Mesendoderm (in vitro differentiated cells): ENCODE measurements at regions not wholly inside any gene's neighbourhood (a gene's known extent, or its start where the extent isn't known, plus 50 kb on each side); places are given as distances from the start of the nearest gene placed in this dataset.
A peak's percentile ranks its signal among the peaks of the same experiment; 100 is the strongest.
"Not testable (repeated sequence)": the region's sequence is repeated elsewhere in the genome, so short reads cannot be mapped to it uniquely, and the experiment has no call there.

Experiments
- DNase-seq: peaks from one replicate; pipeline ENCODE4 v3.0.0; 2013
- H2AK5ac ChIP-seq: 2 replicates; pipeline ENCODE4 v1.6.1; 2013; ENCODE audit warnings: low read length, inconsistent platforms
- H2BK120ac ChIP-seq: 2 replicates; pipeline ENCODE4 v1.6.1; 2013; ENCODE audit warnings: low read depth, mild to moderate bottlenecking, low read length, moderate library complexity, mixed read lengths
- H2BK15ac ChIP-seq: replicated peaks from 2 replicates; pipeline ENCODE4 v1.6.1; 2013; ENCODE audit warnings: low read depth, mild to moderate bottlenecking, moderate library complexity
- H2BK5ac ChIP-seq: 2 replicates; pipeline ENCODE4 v1.6.1; 2013; ENCODE audit warnings: low read length, inconsistent platforms
- H3K18ac ChIP-seq: 2 replicates; pipeline ENCODE4 v1.6.1; 2013; ENCODE audit warnings: mild to moderate bottlenecking, low read length, mixed read lengths
- H3K23ac ChIP-seq: one replicate; pipeline ENCODE4 v1.6.1; 2013; ENCODE audit warnings: low read length
- H3K27ac ChIP-seq: 2 replicates; pipeline ENCODE4 v1.5.1; 2013; ENCODE audit warnings: low read depth, mild to moderate bottlenecking, inconsistent platforms, low read length, moderate library complexity
- H3K27me3 ChIP-seq: 2 replicates; pipeline ENCODE4 v1.6.1; 2013; ENCODE audit warnings: low read length, control low read depth, mild to moderate bottlenecking, inconsistent platforms; ENCODE audit not compliant: insufficient read depth, poor library complexity
- H3K36me3 ChIP-seq: 2 replicates; pipeline ENCODE4 v1.6.1; 2013; ENCODE audit warnings: low read length, inconsistent platforms; ENCODE audit not compliant: control insufficient read depth, insufficient read depth
- H3K4ac ChIP-seq: one replicate; pipeline ENCODE4 v1.6.1; 2013; ENCODE audit warnings: low read depth, mild to moderate bottlenecking, low read length, moderate library complexity
- H3K4me1 ChIP-seq: 2 replicates; pipeline ENCODE4 v1.6.1; 2013; ENCODE audit warnings: low read depth, low read length, inconsistent platforms; ENCODE audit not compliant: control insufficient read depth
- H3K4me2 ChIP-seq: 2 replicates; pipeline ENCODE4 v1.6.1; 2013; ENCODE audit warnings: low read length
- H3K4me3 ChIP-seq: 2 replicates; pipeline ENCODE4 v1.5.1; 2013; ENCODE audit warnings: mild to moderate bottlenecking, low read length
- H3K56ac ChIP-seq: one replicate; pipeline ENCODE4 v1.6.1; 2013; ENCODE audit warnings: low read length
- H3K79me1 ChIP-seq: 2 replicates; pipeline ENCODE4 v1.6.1; 2013; ENCODE audit warnings: low read length, inconsistent platforms
- H3K79me2 ChIP-seq: 2 replicates; pipeline ENCODE4 v1.6.1; 2013; ENCODE audit warnings: mild to moderate bottlenecking, low read length; ENCODE audit not compliant: control insufficient read depth, insufficient read depth
- H3K9ac ChIP-seq: 2 replicates; pipeline ENCODE4 v1.6.1; 2013; ENCODE audit warnings: low read length, inconsistent platforms
- H4K5ac ChIP-seq: one replicate; pipeline ENCODE4 v1.6.1; 2013; ENCODE audit warnings: low read length
- H4K8ac ChIP-seq: one replicate; pipeline ENCODE4 v1.6.1; 2013; ENCODE audit warnings: low read depth, mild to moderate bottlenecking, control low read depth, low read length, moderate library complexity
- WGBS: extraction: QIAGEN DNeasy Blood & Tissue Kit; methylation state at CpG from one replicate; pipeline ENCODE4 v1.1.7; 2013; ENCODE audit warnings: low lambda C conversion rate, missing lambda C conversion rate; ENCODE audit not compliant: insufficient coverage; ENCODE audit errors: extremely low coverage; 5-methylcytosine and 5-hydroxymethylcytosine counted together

DNA sequence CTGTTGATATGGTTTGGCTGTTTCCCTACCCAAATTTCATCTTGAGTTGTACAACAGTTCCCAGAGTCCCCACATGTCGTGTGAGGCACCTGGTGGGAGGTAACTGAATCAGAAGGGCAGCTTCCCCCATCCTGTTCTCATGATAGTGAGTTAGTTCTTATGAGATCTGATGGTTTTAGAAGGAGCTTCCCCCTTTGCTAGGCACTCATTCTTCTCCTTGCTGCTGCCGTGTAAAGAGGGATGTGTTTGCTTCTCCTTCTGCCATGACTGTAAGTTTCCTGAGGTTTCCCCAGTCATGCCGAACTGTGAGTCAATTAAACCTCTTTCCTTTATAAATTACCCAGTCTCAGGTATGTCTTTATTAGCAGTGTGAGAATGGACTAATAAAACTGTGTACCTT is 54.7 kb upstream of the PPARGC1A start:
- not testable (repeated sequence) for H3K36me3 ChIP-seq, H2BK15ac ChIP-seq, H3K27ac ChIP-seq, H3K4me1 ChIP-seq, H3K18ac ChIP-seq, H2AK5ac ChIP-seq, H3K23ac ChIP-seq, H3K4me2 ChIP-seq, H2BK120ac ChIP-seq, H3K56ac ChIP-seq, H3K4me3 ChIP-seq, H3K27me3 ChIP-seq, H3K9ac ChIP-seq, H3K79me2 ChIP-seq, H4K8ac ChIP-seq, H2BK5ac ChIP-seq, DNase-seq, H4K5ac ChIP-seq, H3K79me1 ChIP-seq
- peak overlapping the region; percentile 9 for H3K4ac ChIP-seq
- no CpG with 5 or more reads among the region's 3 CpGs for WGBS

DNA sequence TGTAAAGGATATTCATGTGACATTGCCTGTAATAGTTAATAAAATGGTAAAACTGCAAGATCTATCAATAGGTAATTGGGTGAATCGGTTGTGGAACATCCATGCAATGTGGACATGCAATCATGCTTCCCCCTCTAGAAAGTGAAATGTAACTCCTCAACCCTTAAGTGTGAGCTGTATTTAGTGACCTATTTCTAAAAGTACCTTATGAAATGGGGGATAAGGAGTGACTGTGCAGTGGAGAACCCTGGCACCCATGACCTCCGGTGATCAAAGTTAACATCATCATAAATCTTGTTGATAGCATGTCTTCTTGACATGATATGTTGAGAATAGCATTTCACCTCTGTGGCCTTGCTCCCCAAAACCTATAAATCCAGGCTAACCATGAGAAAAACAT is 53.6 kb upstream of the PPARGC1A start:
- no peak for DNase-seq

DNA sequence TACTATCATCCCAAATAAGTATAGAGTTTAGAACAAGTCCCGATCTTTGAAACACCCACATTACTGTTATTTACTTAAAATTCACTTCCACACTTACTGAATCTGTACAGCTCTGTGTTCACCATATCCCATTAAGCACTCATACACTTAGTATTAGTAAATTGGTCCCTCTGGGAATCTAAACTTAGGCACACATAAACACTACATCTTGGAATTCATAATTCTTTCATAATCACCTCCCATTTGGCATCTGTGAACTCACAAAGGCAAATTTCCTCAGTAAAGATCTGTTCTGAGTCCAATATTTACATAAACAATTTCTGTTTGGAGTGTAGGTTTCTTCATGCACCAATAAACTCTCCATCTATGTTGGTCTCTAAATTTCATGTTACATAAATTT is 52.6 kb upstream of the PPARGC1A start:
- no peaks in the 10 kb centered on the region for H3K36me3 ChIP-seq
- H3K9ac ChIP-seq = no peak overlapping the region
- H3K4me3 ChIP-seq = no peak overlapping the region
- H3K4me1 ChIP-seq = no peaks in the 10 kb centered on the region
- no peak overlapping the region for H2BK120ac ChIP-seq
- H3K4ac ChIP-seq = no peak overlapping the region
- DNase-seq = no peak
- H3K27ac ChIP-seq = no peak overlapping the region
- H3K27me3 ChIP-seq = no peaks in the 10 kb centered on the region
- no peak overlapping the region for H3K56ac ChIP-seq
- H3K18ac ChIP-seq = no peak overlapping the region
- H4K8ac ChIP-seq = no peak overlapping the region
- H2BK15ac ChIP-seq = no peak overlapping the region
- H3K79me1 ChIP-seq = no peaks in the 10 kb centered on the region
- no peak overlapping the region for H4K5ac ChIP-seq
- WGBS = no CpG with 5 or more reads among the region's 1 CpG
- no peaks in the 10 kb centered on the region for H3K79me2 ChIP-seq
- H2BK5ac ChIP-seq = no peak overlapping the region
- no peak overlapping the region for H3K23ac ChIP-seq
- no peak overlapping the region for H3K4me2 ChIP-seq
- H2AK5ac ChIP-seq = no peak overlapping the region

More for the DNA sequence above, 53.6 kb upstream of the PPARGC1A start:
- Histone ChIP-seq H3K27ac (no peak overlapping the region), H3K36me3 (no peaks in the 10 kb centered on the region), H3K9ac (no peak overlapping the region), H3K79me1 (no peaks in the 10 kb centered on the region), H3K18ac (no peak overlapping the region), H2BK5ac (no peak overlapping the region), H3K23ac (no peak overlapping the region), H2BK15ac (no peak overlapping the region), H3K4me1 (no peaks in the 10 kb centered on the region), H2BK120ac (no peak overlapping the region), H3K4me2 (no peak overlapping the region), H4K5ac (no peak overlapping the region), H3K56ac (no peak overlapping the region), H4K8ac (no peak overlapping the region), H3K79me2 (no peaks in the 10 kb centered on the region), H3K27me3 (no peaks in the 10 kb centered on the region), H3K4me3 (no peak overlapping the region), H2AK5ac (no peak overlapping the region), H3K4ac (no peak overlapping the region)
- WGBS = no CpG with 5 or more reads among the region's 2 CpGs
